Keratinocyte (primary cell): ENCODE measurements at regions not wholly inside any gene's neighbourhood (a gene's known extent, or its start where the extent isn't known, plus 50 kb on each side); places are given as distances from the start of the nearest gene placed in this dataset.

ENCODE experiments used
- DNase-seq: peaks from one replicate; pipeline ENCODE4 v3.0.0-alpha.2; 2011; ENCODE audit warnings: low read depth, missing footprints, low spot score
- FAIRE-seq: peaks from 2 replicates; lab custom pipeline; 2011; peaks lifted over from hg19 to GRCh38; lab: Jason Lieb, UNC
- H2AFZ ChIP-seq: 2 replicates; pipeline ENCODE4 v1.6.0; 2012; ENCODE audit warnings: low read length, control low read depth, inconsistent platforms; ENCODE audit not compliant: control insufficient read depth
- H3K27ac ChIP-seq: 2 replicates; pipeline ENCODE4 v1.5.1; 2011; ENCODE audit warnings: low read length; ENCODE audit not compliant: control insufficient read depth, insufficient read depth
- H3K27me3 ChIP-seq: 3 replicates; pipeline ENCODE4 v1.6.0; 2011; ENCODE audit warnings: low read length; ENCODE audit not compliant: control insufficient read depth, insufficient read depth; ENCODE audit errors: extremely low read depth
- H3K36me3 ChIP-seq, 2 experiments: 2 replicates in 1 of 2; 3 replicates in 1 of 2; pipeline ENCODE4 v1.5.1; 2011; ENCODE audit warnings: low read length in 2 of 2, mild to moderate bottlenecking in 1 of 2; ENCODE audit not compliant: control insufficient read depth in 2 of 2, insufficient read depth in 2 of 2; ENCODE audit errors: extremely low read depth in 1 of 2
- H3K4me1 ChIP-seq: 3 replicates; pipeline ENCODE4 v1.5.1; 2011; ENCODE audit warnings: low read length; ENCODE audit not compliant: control insufficient read depth, insufficient read depth; ENCODE audit errors: extremely low read depth
- H3K4me2 ChIP-seq: 3 replicates; pipeline ENCODE4 v1.6.0; 2011; ENCODE audit warnings: low read depth, low read length; ENCODE audit not compliant: control insufficient read depth, insufficient read depth; ENCODE audit errors: extremely low read depth
- H3K4me3 ChIP-seq, 3 experiments: fragments of 200-600 bp in 1 of 3; sonication (generic) in 1 of 3; 2 replicates in 2 of 3; 3 replicates in 1 of 3; pipeline ENCODE4 v1.5.1; 2011 to 2016; ENCODE audit warnings: low read length in 3 of 3, mild to moderate bottlenecking in 3 of 3, control low read depth in 2 of 3, inconsistent platforms in 1 of 3, low read depth in 1 of 3, mixed read lengths in 1 of 3, mixed run types in 1 of 3, moderate library complexity in 1 of 3; ENCODE audit not compliant: control insufficient read depth in 2 of 3, insufficient read depth in 2 of 3; ENCODE audit errors: extremely low read depth in 1 of 3
- H3K79me2 ChIP-seq: 2 replicates; pipeline ENCODE4 v1.6.0; 2012; ENCODE audit warnings: low read length; ENCODE audit not compliant: control insufficient read depth, insufficient read depth
- H3K9ac ChIP-seq: 3 replicates; pipeline ENCODE4 v1.6.0; 2011; ENCODE audit warnings: low read length; ENCODE audit not compliant: control insufficient read depth, insufficient read depth; ENCODE audit errors: extremely low read depth
- H3K9me1 ChIP-seq: 3 replicates; pipeline ENCODE4 v1.6.0; 2011; ENCODE audit warnings: low read length; ENCODE audit not compliant: control insufficient read depth, insufficient read depth; ENCODE audit errors: extremely low read depth
- H3K9me3 ChIP-seq: 2 replicates; pipeline ENCODE4 v1.5.1; 2012; ENCODE audit warnings: low read depth, low read length; ENCODE audit not compliant: control insufficient read depth
- H4K20me1 ChIP-seq: 3 replicates; pipeline ENCODE4 v1.6.0; 2011; ENCODE audit warnings: low read length; ENCODE audit not compliant: control insufficient read depth, insufficient read depth; ENCODE audit errors: extremely low read depth
- EZH2 ChIP-seq: IDR thresholded peaks from one replicate; pipeline ENCODE4 v1.6.1; 2012; ENCODE audit warnings: inconsistent platforms, mild to moderate bottlenecking, low read length, moderate library complexity
- dilution Hi-C: fragments of 300-500 bp; cut with MboI; formaldehyde crosslinking; loops from one replicate; pipeline ENCODE4 v1.7.0; 2020; ENCODE audit warnings: low sequenced_read_pairs; ENCODE audit not compliant: extremely low pct_ligation_motif_present
- TF ChIP-seq, protein P1 (sequence below), 3 experiments: IDR thresholded peaks in 1 of 3; conservative IDR thresholded peaks in 1 of 3; optimal IDR thresholded peaks in 1 of 3; 2 replicates in 2 of 3; 3 replicates in 1 of 3; pipeline versions ENCODE3 to v1.5.1; 2011; ENCODE audit warnings: low read length in 3 of 3, mild to moderate bottlenecking in 3 of 3, moderate library complexity in 2 of 3, control low read depth in 1 of 3, inconsistent platforms in 1 of 3; ENCODE audit not compliant: insufficient read depth in 2 of 3; ENCODE audit errors: extremely low read depth in 1 of 3

DNA sequence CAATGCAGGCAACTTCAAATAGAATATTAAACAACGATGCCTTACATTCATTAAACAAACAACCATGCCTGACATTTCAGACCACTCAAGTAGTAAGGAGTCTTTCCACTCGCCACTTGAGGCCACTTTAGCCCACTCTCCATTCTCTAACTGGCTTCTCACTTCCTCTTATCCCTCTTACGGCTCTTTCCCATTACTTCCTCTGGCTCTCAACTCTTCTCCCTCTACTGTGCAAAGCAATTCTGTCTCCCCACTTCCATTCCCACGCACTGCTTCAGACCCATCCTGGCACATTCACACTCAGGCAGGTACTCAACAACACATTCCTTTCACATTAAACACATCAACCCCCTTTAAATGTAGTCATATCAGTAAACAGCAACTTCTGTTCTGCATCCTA, 229.8 kb upstream of the IPO5 start:
- no peak overlapping the region for H3K4me3 ChIP-seq
- H3K27me3 ChIP-seq = no peaks in the 10 kb centered on the region
- no peaks in the 10 kb centered on the region for H3K9me1 ChIP-seq
- FAIRE-seq = no peak
- no peak overlapping the region for H3K27ac ChIP-seq
- H3K9ac ChIP-seq = no peak overlapping the region
- H3K4me1 ChIP-seq = no peaks in the 10 kb centered on the region
- DNase-seq = no peak
- TF ChIP-seq, protein P1, sequence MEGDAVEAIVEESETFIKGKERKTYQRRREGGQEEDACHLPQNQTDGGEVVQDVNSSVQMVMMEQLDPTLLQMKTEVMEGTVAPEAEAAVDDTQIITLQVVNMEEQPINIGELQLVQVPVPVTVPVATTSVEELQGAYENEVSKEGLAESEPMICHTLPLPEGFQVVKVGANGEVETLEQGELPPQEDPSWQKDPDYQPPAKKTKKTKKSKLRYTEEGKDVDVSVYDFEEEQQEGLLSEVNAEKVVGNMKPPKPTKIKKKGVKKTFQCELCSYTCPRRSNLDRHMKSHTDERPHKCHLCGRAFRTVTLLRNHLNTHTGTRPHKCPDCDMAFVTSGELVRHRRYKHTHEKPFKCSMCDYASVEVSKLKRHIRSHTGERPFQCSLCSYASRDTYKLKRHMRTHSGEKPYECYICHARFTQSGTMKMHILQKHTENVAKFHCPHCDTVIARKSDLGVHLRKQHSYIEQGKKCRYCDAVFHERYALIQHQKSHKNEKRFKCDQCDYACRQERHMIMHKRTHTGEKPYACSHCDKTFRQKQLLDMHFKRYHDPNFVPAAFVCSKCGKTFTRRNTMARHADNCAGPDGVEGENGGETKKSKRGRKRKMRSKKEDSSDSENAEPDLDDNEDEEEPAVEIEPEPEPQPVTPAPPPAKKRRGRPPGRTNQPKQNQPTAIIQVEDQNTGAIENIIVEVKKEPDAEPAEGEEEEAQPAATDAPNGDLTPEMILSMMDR (optimal IDR thresholded peaks at IDR 0.05 in 1 of 3, IDR thresholded peaks at IDR 0.05 in 1 of 3, conservative IDR thresholded peaks at IDR 0.05 in 1 of 3; ENCODE audit: extremely low read depth in 1 of 3, insufficient read depth in 2 of 3, low read length in 3 of 3) = no peak
- TF ChIP-seq EZH2 = no peak
- no peaks in the 10 kb centered on the region for H3K36me3 ChIP-seq
- no peaks in the 10 kb centered on the region for H4K20me1 ChIP-seq
- dilution Hi-C loops = no loop called here
- H3K9me3 ChIP-seq = no peaks in the 10 kb centered on the region
- H2AFZ ChIP-seq = no peak overlapping the region
- no peaks in the 10 kb centered on the region for H3K79me2 ChIP-seq
- no peak overlapping the region for H3K4me2 ChIP-seq

DNA sequence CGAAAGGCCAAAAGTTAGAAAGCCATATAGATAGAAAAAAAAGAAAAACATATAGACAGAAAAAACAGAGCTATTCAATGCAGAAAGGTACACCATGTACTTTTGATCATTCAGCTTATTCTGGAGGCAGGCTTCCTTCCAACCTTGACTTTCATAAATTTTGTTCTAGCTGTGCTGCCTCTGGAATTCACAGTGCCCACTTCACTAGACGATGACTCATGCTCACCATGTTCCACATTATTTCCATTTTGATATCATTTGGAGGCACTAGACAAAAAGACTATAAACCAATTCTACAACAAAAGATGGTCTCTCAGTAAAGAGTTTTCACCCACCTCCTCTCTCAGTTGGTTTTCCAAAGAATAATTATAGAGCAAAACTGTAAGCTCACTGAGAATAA, 229.0 kb upstream of the IPO5 start:
- no peak overlapping the region for H3K27ac ChIP-seq
- H3K27me3 ChIP-seq = no peaks in the 10 kb centered on the region
- TF ChIP-seq, protein P1 (optimal IDR thresholded peaks at IDR 0.05 in 1 of 3, IDR thresholded peaks at IDR 0.05 in 1 of 3, conservative IDR thresholded peaks at IDR 0.05 in 1 of 3; ENCODE audit: extremely low read depth in 1 of 3, insufficient read depth in 2 of 3, low read length in 3 of 3) = no peak
- TF ChIP-seq EZH2 = no peak
- no peaks in the 10 kb centered on the region for H3K9me3 ChIP-seq
- H3K9me1 ChIP-seq = no peaks in the 10 kb centered on the region
- no peaks in the 10 kb centered on the region for H4K20me1 ChIP-seq
- H3K4me3 ChIP-seq = no peak overlapping the region
- FAIRE-seq (no peak), DNase-seq (no peak)
- H3K79me2 ChIP-seq = no peaks in the 10 kb centered on the region
- no peak overlapping the region for H3K9ac ChIP-seq
- no peak overlapping the region for H3K4me2 ChIP-seq
- no peaks in the 10 kb centered on the region for H3K4me1 ChIP-seq
- H2AFZ ChIP-seq = no peak overlapping the region
- dilution Hi-C loops = no loop called here
- no peaks in the 10 kb centered on the region for H3K36me3 ChIP-seq
